ENCODE measurements at regions not wholly inside any gene's neighbourhood (a gene's known extent, or its start where the extent isn't known, plus 50 kb on each side); places are given as distances from the start of the nearest gene placed in this dataset.
A peak's percentile ranks its signal among the peaks of the same experiment; 100 is the strongest.
"Not testable (repeated sequence)": the region's sequence is repeated elsewhere in the genome, so short reads cannot be mapped to it uniquely, and the experiment has no call there.

DNA sequence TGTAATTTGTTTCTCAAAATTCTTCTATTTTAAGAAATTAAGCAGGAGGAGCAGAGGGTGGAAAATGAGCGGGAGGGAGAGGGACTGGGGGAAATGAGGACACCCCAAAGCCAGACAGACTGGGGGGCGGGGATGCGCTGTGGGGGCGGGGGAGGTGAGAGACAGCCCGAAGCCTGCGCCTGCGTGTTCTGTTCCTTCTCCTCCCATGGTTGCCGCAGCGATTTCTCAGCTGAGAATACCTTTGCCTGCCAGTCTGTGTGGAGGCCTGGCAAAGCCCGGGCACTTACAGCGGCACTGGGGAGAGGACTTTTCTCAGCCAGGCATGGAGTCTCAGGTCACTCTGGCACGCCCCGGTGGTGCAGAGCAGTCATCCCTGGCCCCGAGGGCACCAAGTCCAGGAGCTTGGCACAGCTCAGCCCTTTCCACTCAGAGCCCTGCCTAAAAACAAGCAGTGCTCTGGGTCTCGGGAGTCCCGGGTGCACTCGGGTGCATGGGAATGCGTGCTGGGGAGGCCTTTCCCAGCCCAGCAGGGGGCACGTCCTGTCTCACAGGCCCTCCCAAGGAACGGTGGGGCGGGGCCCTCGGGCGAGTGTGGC is 289.3 kb upstream of the HS6ST1 start:
- Mint-ChIP-seq H3K27me3 (no peaks in the 10 kb centered on the region), H3K4me3 (no peak overlapping the region), H3K4me1 (ENCODE audit: low read depth) (no peaks in the 10 kb centered on the region), H3K9me3 (no peaks in the 10 kb centered on the region), H3K27ac (no peak overlapping the region), H3K36me3 (ENCODE audit: low read depth) (no peaks in the 10 kb centered on the region)
- DNase-seq, result peak; percentile 11

DNA sequence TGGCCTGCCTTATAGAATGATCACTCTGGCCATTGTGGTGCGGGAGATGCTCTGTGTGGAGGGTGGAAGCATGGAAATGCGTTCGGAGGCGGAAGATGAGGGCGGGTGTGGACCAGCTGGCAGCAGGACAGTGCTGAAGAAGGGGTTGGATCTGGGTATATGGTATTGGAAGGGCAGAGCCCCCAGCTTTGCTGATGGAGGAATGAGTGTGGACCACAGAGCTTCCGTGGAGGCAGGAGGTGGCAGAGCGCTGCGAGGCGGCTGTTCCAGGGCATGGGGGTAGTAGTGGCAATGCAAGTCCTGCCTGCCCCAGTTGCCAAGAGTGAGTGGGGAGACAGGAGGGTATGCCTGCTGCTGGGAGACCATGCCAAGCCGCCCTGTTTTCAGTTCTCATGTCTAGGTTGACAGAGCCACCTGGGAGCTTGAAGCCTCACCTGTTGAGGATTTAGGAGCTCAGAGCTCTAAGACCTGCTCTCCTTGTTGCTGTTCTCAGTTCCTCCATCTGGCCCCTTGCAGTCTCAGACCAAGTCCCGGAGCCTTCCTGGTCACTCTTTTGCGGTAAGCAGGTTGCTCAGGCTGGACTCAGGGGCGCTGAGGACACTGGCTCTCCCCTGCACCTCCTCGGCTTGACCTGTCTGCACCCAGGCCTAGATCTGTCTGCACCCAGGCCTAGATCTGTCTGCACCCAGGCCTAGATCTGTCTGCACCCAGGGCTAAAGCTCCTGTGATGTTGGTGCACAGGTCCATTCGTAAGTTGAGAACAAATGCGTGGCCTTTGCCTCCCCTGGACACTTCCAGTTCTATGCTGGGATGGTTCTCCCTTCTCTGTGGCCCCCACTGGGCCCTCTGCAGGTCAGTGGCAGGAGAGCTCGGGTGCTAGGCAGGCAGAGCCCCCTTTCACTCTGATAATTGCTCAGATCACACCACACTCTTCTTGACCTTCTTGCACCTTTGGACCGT is 290.5 kb upstream of the HS6ST1 start:
- peak; percentile 11 for DNase-seq
- H3K27ac Mint-ChIP-seq, result no peak overlapping the region
- no peaks in the 10 kb centered on the region for H3K4me1 Mint-ChIP-seq (ENCODE audit: low read depth)
- no peaks in the 10 kb centered on the region for H3K9me3 Mint-ChIP-seq
- no peak overlapping the region for H3K4me3 Mint-ChIP-seq
- no peaks in the 10 kb centered on the region for H3K36me3 Mint-ChIP-seq (ENCODE audit: low read depth)
- H3K27me3 Mint-ChIP-seq, result no peaks in the 10 kb centered on the region

DNA sequence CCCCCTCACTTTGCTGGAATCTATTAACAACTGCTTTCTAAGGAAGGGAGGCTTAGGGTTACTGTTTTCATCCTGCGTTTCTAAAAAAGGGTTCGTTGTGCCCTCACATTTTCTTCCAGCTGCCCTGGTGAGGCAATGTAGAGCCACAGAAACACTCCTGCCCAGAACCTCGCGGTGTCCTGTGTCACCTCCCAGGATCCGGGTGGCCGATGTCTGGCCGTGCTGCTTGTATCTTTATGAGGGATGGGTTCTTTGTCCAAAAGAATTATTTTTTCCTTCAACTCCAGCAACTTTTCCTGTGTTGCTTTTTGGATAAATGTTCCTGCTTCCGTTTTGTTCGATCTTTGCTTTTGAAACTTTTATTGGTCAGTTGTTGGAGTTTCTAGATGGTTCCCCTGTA is 291.8 kb upstream of the HS6ST1 start:
- Mint-ChIP-seq H3K9me3 (no peaks in the 10 kb centered on the region), H3K36me3 (ENCODE audit: low read depth) (no peaks in the 10 kb centered on the region), H3K4me1 (ENCODE audit: low read depth) (no peaks in the 10 kb centered on the region), H3K4me3 (no peak overlapping the region), H3K27ac (no peak overlapping the region), H3K27me3 (no peaks in the 10 kb centered on the region)
- DNase-seq, result no peak

DNA sequence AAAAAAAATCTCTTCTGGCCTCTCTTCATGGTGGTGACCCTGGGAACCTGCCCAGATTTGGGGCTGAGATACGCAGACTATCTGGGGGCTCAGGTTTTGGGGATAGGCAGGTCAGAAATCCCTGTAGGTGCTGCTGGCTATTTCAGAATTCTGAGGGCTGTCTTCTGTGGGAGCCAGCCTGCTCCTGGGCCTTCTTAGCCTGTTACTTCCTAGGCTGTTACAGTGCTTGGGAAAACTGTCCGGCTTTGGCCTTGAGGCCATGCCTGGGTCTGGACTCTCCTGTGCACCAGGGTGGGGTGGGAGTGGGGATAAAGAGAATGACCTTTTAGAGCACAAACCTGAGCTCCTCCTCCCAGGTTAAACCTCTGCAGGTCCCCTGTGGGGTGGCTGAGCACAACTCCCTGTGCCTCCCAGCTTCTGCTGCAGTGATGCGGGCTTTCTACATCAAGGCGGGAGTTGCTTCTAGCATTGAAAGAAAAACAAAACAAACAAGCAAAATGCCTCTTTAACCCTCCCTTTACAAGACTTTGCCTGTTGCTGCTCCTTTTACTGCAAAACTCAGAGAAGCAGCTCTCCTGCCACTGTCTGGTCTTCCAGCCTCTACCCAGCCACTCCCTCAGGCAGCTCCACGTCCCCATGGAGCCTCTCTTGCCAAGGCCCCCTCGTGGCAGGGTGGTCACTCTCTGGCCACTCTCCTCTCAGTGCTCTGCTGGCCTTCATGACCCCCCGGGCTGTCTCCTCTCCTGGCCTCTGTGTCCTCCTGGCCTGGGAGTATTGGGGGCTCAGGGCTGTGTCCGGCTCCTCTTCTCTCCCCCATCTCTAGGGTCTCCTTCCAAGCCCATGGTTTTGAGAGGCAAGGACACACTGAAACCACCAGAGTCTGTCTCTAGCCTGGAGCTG is 293.0 kb upstream of the HS6ST1 start:
- no peaks in the 10 kb centered on the region for H3K27me3 Mint-ChIP-seq

DNA sequence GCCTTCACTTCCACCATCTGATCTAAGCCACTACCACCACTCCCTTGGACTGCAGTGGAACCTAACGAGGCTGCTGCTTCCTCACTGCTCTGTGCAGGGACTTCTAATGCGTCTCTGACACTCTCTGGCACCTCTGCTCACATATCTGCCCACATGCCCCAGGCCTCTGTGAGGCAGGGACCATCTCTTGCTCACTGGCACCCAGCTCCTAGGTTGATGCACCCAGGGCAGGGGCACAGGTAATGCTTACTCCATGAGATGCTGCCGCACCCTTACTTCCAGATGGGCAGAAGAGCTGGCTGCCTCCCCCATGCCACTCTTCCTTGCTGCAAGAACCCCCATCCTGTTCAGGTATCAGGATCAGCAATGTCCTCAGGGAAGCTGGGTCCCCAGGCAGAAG is 294.0 kb upstream of the HS6ST1 start:
- no peaks in the 10 kb centered on the region for H3K36me3 Mint-ChIP-seq (ENCODE audit: low read depth)
- no peaks in the 10 kb centered on the region for H3K27me3 Mint-ChIP-seq
- no peaks in the 10 kb centered on the region for H3K4me1 Mint-ChIP-seq (ENCODE audit: low read depth)
- no peaks in the 10 kb centered on the region for H3K9me3 Mint-ChIP-seq
- H3K4me3 Mint-ChIP-seq, result no peak overlapping the region
- H3K27ac Mint-ChIP-seq, result no peak overlapping the region
- DNase-seq, result no peak

More for the DNA sequence above, 293.0 kb upstream of the HS6ST1 start:
- Mint-ChIP-seq H3K36me3 (ENCODE audit: low read depth) (no peaks in the 10 kb centered on the region), H3K27ac (no peak overlapping the region), H3K9me3 (no peaks in the 10 kb centered on the region), H3K4me3 (no peak overlapping the region), H3K4me1 (ENCODE audit: low read depth) (no peaks in the 10 kb centered on the region)
- no peak for DNase-seq

DNA sequence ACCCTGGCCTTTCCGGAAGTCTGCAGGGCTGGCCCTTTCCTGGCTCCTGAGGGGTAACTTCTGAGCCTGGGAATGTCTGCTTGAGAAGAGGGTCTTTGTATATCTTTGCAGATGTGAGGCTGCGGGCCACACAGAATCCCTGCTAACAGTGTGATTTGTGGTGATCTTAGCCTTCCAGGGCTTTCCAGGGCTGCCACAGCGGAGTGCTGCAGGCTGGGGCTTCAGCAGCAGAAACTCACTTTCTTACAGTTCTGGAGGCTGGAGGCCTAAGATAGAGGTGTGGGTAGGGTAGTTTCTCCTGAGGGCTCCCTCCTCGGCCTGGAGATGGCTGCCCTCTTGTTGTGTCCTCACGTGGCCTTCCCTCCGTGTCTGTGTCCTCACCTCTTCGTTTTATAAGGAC is 294.7 kb upstream of the HS6ST1 start:
- Mint-ChIP-seq H3K4me3 (no peak overlapping the region), H3K27me3 (no peaks in the 10 kb centered on the region), H3K36me3 (ENCODE audit: low read depth) (no peaks in the 10 kb centered on the region), H3K9me3 (no peaks in the 10 kb centered on the region), H3K27ac (no peak overlapping the region), H3K4me1 (ENCODE audit: low read depth) (no peaks in the 10 kb centered on the region)
- DNase-seq, result no peak

DNA sequence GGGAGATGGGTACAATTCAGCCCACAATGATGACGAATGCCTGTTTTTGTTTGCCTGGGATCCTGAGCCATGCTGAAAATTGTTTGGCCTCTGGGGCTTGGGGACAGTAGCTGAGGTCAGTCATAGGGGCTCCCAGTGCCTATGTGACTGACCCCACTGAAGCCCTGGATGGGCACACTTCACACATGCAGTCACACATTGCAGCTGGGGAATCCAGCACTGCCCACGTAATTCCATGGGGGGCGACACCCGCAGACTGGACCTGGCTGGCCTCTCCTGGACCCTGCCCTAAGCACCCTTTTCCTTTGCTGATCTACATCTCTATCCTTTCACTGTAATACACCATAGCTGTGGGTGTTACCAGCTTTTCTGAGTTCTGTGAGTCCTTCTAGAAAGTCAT is 295.2 kb upstream of the HS6ST1 start:
- Mint-ChIP-seq H3K36me3 (ENCODE audit: low read depth) (no peaks in the 10 kb centered on the region), H3K4me3 (no peak overlapping the region), H3K27me3 (no peaks in the 10 kb centered on the region), H3K27ac (no peak overlapping the region), H3K9me3 (no peaks in the 10 kb centered on the region), H3K4me1 (ENCODE audit: low read depth) (no peaks in the 10 kb centered on the region)
- DNase-seq, result no peak

DNA sequence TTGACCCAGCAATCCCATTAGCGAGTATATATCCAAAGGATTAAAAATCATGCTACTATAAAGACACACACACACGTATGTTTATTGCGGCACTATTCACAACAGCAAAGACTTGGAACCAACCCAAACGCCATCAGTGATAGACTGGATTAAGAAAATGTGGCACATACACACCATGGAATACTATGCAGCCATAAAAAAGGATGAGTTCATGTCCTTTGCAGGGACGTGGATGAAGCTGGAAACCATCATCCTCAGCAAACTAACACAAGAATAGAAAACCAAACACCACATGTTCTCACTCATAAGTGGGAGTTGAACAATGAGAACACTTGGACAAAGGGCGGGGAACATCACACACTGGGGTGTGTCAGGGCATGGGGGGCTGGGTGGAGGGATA is 296.2 kb upstream of the HS6ST1 start:
- H3K27me3 Mint-ChIP-seq; H3K36me3 Mint-ChIP-seq (ENCODE audit: low read depth); DNase-seq; H3K4me1 Mint-ChIP-seq (ENCODE audit: low read depth); H3K4me3 Mint-ChIP-seq; H3K27ac Mint-ChIP-seq; H3K9me3 Mint-ChIP-seq: not testable (repeated sequence)

DNA sequence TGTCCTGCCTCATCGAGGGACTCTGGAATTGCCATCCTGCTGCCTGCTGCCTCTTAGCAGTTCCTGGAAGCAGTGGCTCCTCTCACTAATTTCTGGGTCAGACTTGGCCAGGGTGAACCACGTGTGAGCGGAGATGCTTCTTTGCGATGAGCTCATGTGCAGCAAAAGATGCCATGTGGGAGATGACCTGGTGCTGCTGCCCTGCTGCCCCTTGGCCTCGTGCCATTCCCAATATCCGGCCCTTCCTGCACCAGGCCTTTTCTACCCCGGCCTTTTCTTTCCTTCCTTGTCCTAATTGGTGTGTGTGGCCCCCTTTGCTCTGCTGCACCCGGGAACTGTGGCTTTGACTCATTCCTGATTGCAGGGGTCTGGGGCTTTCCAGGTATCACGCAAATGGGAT is 296.9 kb upstream of the HS6ST1 start:
- no peak overlapping the region for H3K27ac Mint-ChIP-seq
- H3K4me3 Mint-ChIP-seq, result no peak overlapping the region
- H3K4me1 Mint-ChIP-seq (ENCODE audit: low read depth), result no peaks in the 10 kb centered on the region
- H3K9me3 Mint-ChIP-seq, result no peaks in the 10 kb centered on the region
- no peak for DNase-seq
- no peaks in the 10 kb centered on the region for H3K36me3 Mint-ChIP-seq (ENCODE audit: low read depth)
- no peaks in the 10 kb centered on the region for H3K27me3 Mint-ChIP-seq

DNA sequence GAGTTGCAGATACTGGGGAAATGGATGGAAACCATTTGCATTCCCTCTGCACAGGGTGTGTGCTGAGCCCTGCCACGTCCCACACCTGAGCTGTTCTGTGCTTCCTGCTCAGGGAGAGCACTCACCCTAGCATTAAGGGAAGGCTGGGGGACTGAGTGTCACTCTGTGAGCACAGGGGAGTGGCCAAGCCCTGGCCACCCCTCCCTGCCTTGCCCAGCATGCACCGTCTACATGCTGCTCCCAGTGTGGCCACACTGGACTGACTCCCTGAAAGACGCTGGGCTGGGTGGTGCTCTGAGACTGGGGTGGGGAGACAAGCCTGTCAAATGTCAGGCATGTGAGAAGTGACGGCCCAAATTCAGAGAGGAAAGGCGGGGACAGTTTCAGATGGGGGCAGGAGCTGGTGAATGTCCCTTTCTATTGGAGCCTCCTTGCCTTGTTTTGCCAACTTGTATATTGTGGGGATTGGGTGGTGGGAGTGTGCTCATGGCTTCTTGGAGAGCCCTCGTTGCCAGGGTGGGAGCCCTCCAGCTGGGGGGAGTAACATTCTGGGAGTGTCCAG is 298.4 kb upstream of the HS6ST1 start:
- Mint-ChIP-seq H3K9me3 (no peaks in the 10 kb centered on the region), H3K27me3 (no peaks in the 10 kb centered on the region), H3K36me3 (ENCODE audit: low read depth) (no peaks in the 10 kb centered on the region), H3K4me3 (no peak overlapping the region), H3K4me1 (ENCODE audit: low read depth) (no peaks in the 10 kb centered on the region), H3K27ac (no peak overlapping the region)
- DNase-seq, result no peak

DNA sequence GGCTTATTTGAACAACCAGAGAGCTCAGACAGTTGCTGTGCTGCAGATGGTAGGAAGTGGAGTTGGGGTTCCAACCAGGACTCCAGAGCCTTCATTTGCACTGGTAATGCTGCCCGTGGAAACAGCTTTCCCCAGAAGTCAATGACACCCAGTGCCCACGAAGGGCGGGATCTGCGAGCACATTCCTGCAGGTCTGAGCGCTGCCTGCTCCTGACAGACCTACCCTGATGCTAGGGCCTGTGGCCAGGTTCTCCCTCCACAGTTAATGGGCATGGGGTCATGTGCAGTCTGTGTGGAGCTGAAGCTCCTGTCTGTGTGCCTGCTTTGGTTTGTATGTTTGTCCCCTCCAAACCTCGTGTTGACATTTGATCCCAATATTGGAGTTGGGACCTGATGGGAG is 299.0 kb upstream of the HS6ST1 start:
- H3K36me3 Mint-ChIP-seq (ENCODE audit: low read depth), result no peaks in the 10 kb centered on the region
- DNase-seq, result no peak
- H3K4me3 Mint-ChIP-seq, result no peak overlapping the region
- no peaks in the 10 kb centered on the region for H3K27me3 Mint-ChIP-seq
- no peak overlapping the region for H3K27ac Mint-ChIP-seq
- no peaks in the 10 kb centered on the region for H3K4me1 Mint-ChIP-seq (ENCODE audit: low read depth)
- no peaks in the 10 kb centered on the region for H3K9me3 Mint-ChIP-seq

DNA sequence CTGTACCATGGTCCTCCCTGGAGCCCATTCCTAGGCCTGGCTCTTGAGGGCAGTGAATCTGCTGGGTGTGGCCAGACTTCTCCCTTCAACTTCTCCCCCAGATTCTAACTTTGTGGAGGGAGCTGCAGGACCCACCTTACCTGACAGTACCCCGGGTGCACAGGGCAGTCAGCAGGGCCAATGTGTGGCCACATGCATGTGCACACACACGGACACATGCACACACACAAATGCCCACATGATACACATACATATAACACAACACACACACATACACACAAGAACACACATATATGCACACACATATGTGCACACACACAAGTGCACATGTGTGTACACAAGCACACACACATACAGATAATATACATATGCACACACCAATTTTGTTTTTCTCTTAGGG is 300.0 kb upstream of the HS6ST1 start:
- Mint-ChIP-seq H3K4me3 (no peak overlapping the region), H3K9me3 (no peaks in the 10 kb centered on the region), H3K27ac (no peak overlapping the region), H3K36me3 (ENCODE audit: low read depth) (no peaks in the 10 kb centered on the region), H3K27me3 (no peaks in the 10 kb centered on the region), H3K4me1 (ENCODE audit: low read depth) (peaks cover 1% of the 10 kb centered on the region)
- DNase-seq, result no peak

DNA sequence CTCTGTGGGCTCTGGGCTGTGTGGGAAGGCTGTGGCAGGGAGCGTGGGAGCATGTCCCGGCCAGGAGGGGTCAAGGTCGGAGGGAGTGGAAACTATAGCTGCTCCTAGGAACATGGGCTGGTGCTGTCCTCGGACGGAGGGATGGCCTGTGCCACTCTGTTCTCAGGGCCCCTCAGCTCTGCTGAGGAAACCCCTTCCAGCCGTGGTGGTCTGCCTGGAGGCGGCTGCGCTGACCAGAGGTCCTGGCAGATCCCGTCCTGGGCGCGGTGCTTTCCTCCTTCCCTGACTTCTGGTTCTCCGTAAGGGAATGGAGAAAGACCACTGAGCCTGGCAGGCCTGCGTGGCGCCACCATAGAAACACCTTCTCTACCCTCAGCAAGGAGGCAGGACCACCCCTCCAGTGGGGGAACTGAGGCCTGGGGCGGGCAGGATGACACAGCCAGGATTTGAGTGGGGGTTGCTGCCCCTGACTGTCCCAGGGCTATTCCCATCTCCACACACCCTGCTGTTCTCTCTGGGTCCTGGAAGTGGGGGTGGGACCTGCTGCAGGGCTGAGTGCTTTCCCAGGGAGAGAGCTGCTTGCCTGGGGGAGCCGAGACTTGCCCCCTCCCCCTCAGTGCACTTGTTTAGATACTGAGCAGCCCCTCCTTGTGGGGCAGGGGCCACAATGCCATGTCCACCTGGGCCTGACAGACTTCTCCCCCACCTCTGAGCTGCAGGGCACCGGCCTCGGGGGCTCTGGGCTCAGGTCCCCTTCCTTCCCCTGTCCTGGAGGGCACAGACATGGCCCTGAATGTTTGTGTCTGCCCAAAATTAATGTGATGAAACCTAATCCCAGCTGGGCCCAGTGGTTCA is 301.0 kb upstream of the HS6ST1 start:
- H3K4me3 Mint-ChIP-seq, result no peak overlapping the region
- H3K27me3 Mint-ChIP-seq, result peaks cover 1% of the 10 kb centered on the region
- no peaks in the 10 kb centered on the region for H3K9me3 Mint-ChIP-seq
- H3K36me3 Mint-ChIP-seq (ENCODE audit: low read depth), result no peaks in the 10 kb centered on the region
- no peak overlapping the region for H3K27ac Mint-ChIP-seq
- DNase-seq, result no peak
- H3K4me1 Mint-ChIP-seq (ENCODE audit: low read depth), result peaks cover 10% of the 10 kb centered on the region

DNA sequence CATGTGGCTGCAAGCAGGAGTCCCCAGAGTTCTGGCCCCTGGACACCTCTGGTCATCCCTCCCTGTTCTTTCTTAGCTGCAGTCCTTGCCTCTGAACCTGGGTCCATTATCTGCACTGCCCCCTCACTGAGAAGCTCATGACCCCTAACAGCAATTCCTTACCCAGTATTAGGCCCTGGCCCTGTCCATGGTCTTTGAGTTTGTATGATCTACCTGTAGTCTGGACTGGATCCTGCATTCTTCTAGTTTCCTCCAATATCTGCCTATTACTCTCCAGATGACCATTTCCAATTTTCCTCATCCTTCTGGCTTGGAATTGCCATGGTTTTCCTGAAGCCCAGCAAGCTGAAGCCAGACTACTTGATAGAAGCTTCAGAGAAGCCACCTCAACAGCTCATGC is 302.4 kb upstream of the HS6ST1 start:
- Mint-ChIP-seq H3K9me3 (no peaks in the 10 kb centered on the region), H3K4me3 (no peak overlapping the region), H3K27me3 (peaks cover 10% of the 10 kb centered on the region), H3K27ac (no peak overlapping the region), H3K4me1 (ENCODE audit: low read depth) (peaks cover 13% of the 10 kb centered on the region), H3K36me3 (ENCODE audit: low read depth) (no peaks in the 10 kb centered on the region)
- no peak for DNase-seq
